ENCODE measurements at regions not wholly inside any gene's neighbourhood (a gene's known extent, or its start where the extent isn't known, plus 50 kb on each side); places are given as distances from the start of the nearest gene placed in this dataset.
A peak's percentile ranks its signal among the peaks of the same experiment; 100 is the strongest.

DNA sequence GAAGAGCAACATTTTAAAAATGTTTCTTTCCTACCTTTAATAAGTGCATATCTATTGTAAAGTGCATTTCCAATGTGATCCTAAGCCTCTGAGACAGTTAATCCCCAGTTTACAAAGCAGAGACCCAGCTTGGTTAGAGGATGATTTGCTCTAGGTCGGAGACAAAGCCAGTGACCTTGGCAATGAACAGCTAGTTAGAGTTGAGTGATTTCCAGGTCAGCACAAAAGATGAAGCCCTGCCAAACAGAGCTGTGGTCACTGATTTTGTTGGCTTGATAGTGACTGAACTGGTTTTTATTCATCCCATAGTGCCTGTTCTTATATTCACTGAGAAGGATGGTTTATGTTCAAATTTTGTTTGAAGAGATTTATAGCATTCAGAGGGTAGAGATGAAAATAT, 56.6 kb upstream of the CD83 start:
- Histone ChIP-seq H3K4me3 (no peak overlapping the region), H3K27ac (no peak overlapping the region), H3K9me3 (no peaks in the 10 kb centered on the region), H3K4me1 (peaks cover 0 to 8% (median 0%) of the 10 kb centered on the region in 4 donors), H3K27me3 (no peaks in the 10 kb centered on the region), H3K36me3 (no peaks in the 10 kb centered on the region)
- 29% methylated on average over 1 of the region's 1 CpG for WGBS (ENCODE audit: insufficient coverage, low coverage, low lambda C conversion rate, missing lambda C conversion rate)
- TF ChIP-seq, protein P1, sequence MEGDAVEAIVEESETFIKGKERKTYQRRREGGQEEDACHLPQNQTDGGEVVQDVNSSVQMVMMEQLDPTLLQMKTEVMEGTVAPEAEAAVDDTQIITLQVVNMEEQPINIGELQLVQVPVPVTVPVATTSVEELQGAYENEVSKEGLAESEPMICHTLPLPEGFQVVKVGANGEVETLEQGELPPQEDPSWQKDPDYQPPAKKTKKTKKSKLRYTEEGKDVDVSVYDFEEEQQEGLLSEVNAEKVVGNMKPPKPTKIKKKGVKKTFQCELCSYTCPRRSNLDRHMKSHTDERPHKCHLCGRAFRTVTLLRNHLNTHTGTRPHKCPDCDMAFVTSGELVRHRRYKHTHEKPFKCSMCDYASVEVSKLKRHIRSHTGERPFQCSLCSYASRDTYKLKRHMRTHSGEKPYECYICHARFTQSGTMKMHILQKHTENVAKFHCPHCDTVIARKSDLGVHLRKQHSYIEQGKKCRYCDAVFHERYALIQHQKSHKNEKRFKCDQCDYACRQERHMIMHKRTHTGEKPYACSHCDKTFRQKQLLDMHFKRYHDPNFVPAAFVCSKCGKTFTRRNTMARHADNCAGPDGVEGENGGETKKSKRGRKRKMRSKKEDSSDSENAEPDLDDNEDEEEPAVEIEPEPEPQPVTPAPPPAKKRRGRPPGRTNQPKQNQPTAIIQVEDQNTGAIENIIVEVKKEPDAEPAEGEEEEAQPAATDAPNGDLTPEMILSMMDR (IDR thresholded peaks at IDR 0.05) = no peak
- TF ChIP-seq POLR2A (IDR thresholded peaks at IDR 0.05) = no peak
- intact Hi-C loops (cut with DNase I) = loop anchor here in 1 of 2 donors (10.0 kb wide), 2 partner anchors 156 to 266 kb away; no protein-coding TSS in a partner anchor
- DNase-seq (no peak), ATAC-seq (peak; percentile 63 to 88 (median 73))

DNA sequence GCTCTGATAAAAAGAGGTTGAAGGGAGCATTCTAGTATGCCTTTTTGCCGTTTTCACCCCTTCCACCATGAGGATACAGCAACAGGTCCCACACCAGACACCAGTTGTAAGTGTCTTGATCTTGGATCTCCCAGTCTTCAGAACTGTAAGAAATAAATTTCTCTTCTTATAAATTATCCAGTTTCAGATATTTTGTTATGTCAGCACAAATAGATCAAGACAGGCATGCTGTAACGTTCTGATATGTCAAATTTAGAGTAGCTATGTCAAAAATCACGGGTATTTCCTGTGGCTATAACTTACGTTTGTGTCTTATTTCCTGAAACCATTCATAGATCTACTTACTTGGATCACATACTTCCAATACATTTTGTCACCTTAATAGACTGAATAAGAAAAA, 55.9 kb upstream of the CD83 start:
- Histone ChIP-seq H3K4me3 (no peak overlapping the region), H3K27me3 (no peaks in the 10 kb centered on the region), H3K9me3 (no peaks in the 10 kb centered on the region), H3K36me3 (no peaks in the 10 kb centered on the region), H3K4me1 (peaks cover 0 to 8% (median 0%) of the 10 kb centered on the region in 4 donors), H3K27ac (no peak overlapping the region)
- TF ChIP-seq, protein P1 (IDR thresholded peaks at IDR 0.05) = no peak
- no peak for TF ChIP-seq POLR2A (IDR thresholded peaks at IDR 0.05)
- intact Hi-C loops (cut with DNase I) = loop anchor here in 1 of 2 donors (10.0 kb wide), 2 partner anchors 157 to 267 kb away; no protein-coding TSS in a partner anchor
- DNase-seq (no peak), ATAC-seq (no peak)
- 60% methylated on average over 4 of the region's 4 CpGs for WGBS (ENCODE audit: insufficient coverage, low coverage, low lambda C conversion rate, missing lambda C conversion rate)

DNA sequence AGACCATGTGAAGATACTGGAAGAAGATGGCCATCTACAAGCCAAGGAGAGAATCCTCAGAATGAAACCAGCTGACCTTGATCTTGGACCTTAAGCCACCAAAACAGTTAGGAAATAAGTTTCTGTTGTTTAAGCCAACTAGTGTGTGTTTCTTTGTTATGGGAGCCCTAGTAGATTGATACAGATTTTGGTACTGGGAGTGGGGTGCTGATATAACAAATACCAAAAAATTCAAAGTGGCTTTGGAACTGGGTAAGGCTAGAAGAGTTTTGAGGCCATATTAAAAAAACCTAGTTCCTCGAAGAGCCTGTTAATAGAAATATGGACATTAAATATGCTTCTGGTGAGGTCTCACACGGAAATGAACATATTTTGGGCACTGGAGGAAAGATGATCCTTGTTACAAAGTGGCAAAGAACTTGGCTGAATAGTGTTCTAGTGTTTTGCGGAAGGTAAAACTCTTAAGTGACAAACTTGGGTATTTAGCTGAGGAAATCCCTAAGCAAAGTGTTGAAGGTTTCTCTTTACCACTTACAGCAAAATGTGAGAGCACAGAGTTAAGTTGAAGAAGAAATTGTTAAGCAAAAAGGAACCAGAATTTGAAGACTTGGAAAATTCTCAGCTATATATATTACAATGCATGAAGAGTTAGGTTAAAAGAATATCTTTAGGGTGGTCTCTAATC, 55.1 kb upstream of the CD83 start:
- intact Hi-C loops (cut with DNase I) = loop anchor here in 1 of 2 donors (10.0 kb wide), 2 partner anchors 158 to 268 kb away; no protein-coding TSS in a partner anchor
- no peaks in the 10 kb centered on the region for H3K9me3 ChIP-seq
- H3K4me3 ChIP-seq = no peak overlapping the region
- peaks cover 0 to 8% (median 0%) of the 10 kb centered on the region in 4 donors for H3K4me1 ChIP-seq
- WGBS (ENCODE audit: insufficient coverage, low coverage, low lambda C conversion rate, missing lambda C conversion rate) = 72% methylated on average over 3 of the region's 3 CpGs
- TF ChIP-seq POLR2A (IDR thresholded peaks at IDR 0.05) = no peak
- TF ChIP-seq, protein P1 (IDR thresholded peaks at IDR 0.05) = no peak
- ATAC-seq (no peak), DNase-seq (no peak)
- H3K27me3 ChIP-seq = no peaks in the 10 kb centered on the region
- no peaks in the 10 kb centered on the region for H3K36me3 ChIP-seq
- no peak overlapping the region for H3K27ac ChIP-seq

DNA sequence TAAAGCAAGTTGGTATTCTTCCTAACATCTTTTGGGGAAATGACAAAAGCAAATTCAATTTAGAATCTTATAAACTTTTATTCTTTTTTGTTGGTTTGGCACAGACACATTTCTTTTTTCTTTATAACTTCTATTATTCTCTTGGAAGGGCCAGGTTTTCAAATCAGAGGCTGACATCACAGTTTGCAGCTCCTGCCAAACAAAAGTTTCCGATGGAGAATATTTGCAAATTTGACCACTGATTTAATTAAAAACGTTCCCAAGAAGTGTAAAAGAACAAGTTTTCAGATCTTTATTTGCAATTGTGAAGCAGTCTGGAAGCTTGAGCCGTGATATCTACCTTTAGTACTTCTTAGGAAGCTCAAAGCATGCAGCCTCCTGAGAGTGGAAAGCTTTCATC, 53.8 kb upstream of the CD83 start:
- ATAC-seq = no peak
- Histone ChIP-seq H3K9me3 (no peaks in the 10 kb centered on the region), H3K36me3 (no peaks in the 10 kb centered on the region), H3K27me3 (no peaks in the 10 kb centered on the region), H3K27ac (no peak overlapping the region), H3K4me3 (no peak overlapping the region), H3K4me1 (peaks cover 0 to 8% (median 0%) of the 10 kb centered on the region in 4 donors)
- 39% methylated on average over 3 of the region's 3 CpGs for WGBS (ENCODE audit: insufficient coverage, low coverage, low lambda C conversion rate, missing lambda C conversion rate)
- intact Hi-C loops (cut with DNase I) = loop anchor here in 1 of 2 donors (10.0 kb wide), 2 partner anchors 159 to 269 kb away; no protein-coding TSS in a partner anchor
- no peak for TF ChIP-seq POLR2A (IDR thresholded peaks at IDR 0.05)
- TF ChIP-seq, protein P1 (IDR thresholded peaks at IDR 0.05) = no peak
- DNase-seq = no peak
